NOMO-1 treated with DMSO at 0.1 percent for 48 hours (cell line): ENCODE measurements at regions not wholly inside any gene's neighbourhood (a gene's known extent, or its start where the extent isn't known, plus 50 kb on each side); places are given as distances from the start of the nearest gene placed in this dataset.
A peak's percentile ranks its signal among the peaks of the same experiment; 100 is the strongest.
"Not testable (repeated sequence)": the region's sequence is repeated elsewhere in the genome, so short reads cannot be mapped to it uniquely, and the experiment has no call there.

Experiments
- DNase-seq: peaks from one replicate; lab custom pipeline; 2025; ENCODE audit not compliant: unreplicated experiment; lab: John Stamatoyannopoulos, UW

DNA sequence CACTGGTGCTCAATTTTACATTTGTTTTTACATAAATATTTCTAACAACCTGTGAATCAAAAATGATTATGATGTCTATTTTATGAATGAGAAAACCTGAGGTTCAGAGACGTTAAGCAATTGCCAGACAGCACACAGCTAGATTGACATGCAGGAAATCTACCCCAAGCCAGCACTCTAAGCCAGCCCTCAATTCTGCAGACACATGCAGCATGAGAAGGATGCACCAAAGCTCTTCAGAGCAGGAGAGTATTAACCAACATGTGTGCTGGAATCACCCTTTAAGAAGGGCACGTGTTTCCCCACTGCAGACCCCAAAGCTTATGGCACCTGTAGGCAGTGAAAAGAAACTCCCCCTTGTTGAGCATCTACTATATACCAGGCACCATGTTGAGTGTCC is 126.1 kb upstream of the ARHGEF3 start:
- DNase-seq, result no peak

DNA sequence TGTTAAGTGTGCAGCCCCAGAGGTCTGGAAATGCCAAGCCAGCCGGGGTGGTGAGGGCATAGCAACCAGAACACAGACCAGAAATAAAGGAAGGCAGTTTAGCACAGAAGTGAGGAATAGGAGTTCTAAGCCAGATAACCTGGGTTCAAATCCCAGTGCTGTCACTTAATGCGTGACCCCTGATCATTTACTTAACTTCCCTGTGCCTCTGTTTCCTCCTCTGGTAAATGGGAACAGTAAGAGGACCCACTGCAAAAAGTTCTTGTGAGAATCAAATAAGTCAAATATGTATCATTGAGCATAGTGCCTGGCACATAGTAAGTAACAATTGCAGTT is 125.2 kb upstream of the ARHGEF3 start:
- DNase-seq, result no peak

DNA sequence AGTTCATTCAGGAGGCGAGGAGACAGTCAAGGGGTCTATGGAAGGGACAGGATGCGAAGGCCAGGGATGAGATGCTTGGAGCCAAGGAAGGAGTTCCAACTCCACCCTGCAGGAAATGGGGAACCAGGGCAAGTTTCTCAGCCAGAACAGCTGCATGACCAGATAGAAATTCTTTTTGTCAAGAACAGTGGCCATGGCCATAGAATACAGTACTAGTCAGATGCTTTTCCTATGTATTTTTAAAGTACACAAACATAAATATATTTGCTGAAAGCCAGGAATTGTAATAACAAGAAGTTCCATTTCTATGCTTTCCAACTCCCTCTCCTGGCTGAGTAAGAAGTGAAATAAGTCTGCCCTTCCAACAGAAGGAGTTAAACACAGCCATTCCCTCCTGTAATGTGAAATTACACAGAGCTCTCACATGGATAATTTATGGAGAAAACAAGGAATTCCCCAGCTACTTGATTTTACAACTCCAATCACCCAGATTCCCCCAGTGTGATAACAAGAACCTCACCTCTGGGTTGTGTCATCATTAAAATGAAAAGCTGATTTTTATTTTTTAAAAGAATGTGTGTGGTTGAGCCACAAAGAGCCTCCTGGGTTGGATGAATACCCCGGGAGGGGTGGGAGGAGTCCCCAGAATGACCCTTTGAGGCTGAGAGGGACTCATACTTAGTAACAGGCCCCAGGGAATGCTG is 124.6 kb upstream of the ARHGEF3 start:
- DNase-seq, result no peak

- DNase-seq, result not testable (repeated sequence)
These were observed 123.0 kb upstream of the ARHGEF3 start for GRCh38 chr3:56924700-56925099.

DNA sequence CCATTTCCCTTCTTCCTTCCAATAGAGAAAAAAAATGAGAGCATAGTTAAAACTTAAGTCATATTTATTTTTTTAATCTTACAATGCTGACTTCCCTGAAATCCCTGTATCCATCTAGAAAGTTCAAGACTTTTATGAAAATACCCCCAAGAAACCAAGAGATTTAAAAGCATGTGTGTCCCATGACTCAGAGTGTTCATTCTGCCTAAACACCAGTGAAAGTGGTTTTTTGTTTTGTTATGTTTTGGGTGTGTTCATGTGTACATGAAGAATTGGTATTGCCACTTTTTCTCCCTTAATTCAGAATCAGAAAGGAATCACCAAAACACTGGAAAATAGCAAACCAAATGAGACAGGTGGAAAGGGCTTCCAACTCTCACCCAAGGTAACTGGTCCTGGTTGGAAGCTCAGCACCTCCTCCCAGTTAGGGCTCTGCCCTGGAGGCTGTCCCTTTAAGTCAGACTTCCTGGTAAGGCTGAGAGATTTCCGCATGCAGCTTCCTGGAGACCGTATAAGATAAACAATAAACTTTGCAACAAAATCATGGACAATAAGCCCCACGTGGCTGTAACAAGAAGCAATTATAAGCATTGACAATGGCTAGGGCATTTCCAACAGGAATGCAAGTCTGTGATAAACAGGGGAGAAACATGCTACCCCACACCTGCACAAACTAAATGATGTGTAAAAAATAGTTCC is 121.9 kb upstream of the ARHGEF3 start:
- peak; percentile 44 for DNase-seq

- DNase-seq, result peak; percentile 22
These were observed 120.1 kb upstream of the ARHGEF3 start for GRCh38 chr3:56921573-56922453.

- DNase-seq, result no peak
These were observed 118.0 kb upstream of the ARHGEF3 start for GRCh38 chr3:56919797-56920195.

DNA sequence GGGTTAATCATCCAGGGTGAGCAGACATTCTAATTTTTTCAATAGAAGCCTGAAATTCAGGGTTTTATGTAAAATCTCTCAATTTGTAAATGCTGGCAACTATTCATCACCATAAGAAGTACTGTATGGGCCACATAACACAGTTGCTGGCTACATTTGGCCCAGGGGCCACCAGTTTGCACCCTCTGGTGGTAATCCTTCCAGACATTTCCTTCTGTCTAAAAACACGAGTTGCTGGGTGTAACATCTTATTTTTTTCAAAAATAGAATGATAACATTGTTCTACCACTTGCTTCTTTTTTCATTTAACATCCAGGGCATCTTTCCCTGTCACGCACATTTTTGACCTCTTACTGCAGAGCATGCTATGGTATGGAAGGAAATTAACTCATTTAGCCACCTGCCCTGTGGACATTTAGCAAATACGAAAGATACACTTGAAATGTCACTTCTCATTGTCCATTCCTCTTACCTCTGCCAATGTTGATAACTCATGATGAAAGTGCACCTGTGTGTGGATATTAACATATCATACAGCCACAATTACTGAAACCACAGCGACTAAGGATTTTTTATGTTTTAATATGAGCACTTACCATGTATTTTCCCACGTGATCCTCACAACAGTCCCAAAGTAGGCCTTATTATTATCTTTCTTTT is 117.5 kb upstream of the ARHGEF3 start:
- DNase-seq, result no peak

DNA sequence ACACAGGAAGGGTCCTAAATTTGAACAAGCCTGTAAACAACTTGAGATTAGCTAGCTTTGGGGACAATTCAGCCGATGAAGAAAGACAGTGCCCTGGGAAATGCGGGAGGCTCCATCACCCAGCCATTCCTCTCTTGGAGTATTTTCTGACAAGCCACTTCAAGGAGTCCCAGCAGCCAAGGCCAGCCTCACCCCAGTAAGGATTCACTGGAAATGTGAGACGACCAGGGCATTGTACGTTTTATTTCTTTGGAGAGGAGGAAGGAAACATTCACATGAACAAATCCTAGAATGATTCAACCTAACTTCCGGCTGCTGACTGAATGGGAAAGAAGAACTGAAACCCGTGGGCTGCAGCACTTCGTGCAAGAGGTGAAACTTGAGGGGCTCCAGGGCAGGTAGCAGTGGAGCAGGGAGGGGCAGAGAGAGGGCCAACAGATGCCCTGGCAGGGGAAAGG is 116.4 kb upstream of the ARHGEF3 start:
- DNase-seq, result peak; percentile 80

- peak; percentile 26 for DNase-seq
These were observed 115.8 kb upstream of the ARHGEF3 start for GRCh38 chr3:56917361-56918110.

- no peak for DNase-seq
These were observed 115.1 kb upstream of the ARHGEF3 start for GRCh38 chr3:56916716-56917360.

- peak; percentile 77 for DNase-seq
These were observed 114.3 kb upstream of the ARHGEF3 start for GRCh38 chr3:56915966-56916586.

- no peak for DNase-seq
These were observed 112.9 kb upstream of the ARHGEF3 start for GRCh38 chr3:56914646-56915045.

- DNase-seq, result no peak
These were observed 109.6 kb upstream of the ARHGEF3 start for GRCh38 chr3:56911363-56911762.

GRCh38 chr3:56909349-56909748 is 107.6 kb upstream of the ARHGEF3 start:
- DNase-seq, result no peak

GRCh38 chr3:56908004-56908403 is 106.3 kb upstream of the ARHGEF3 start:
- no peak for DNase-seq

DNA sequence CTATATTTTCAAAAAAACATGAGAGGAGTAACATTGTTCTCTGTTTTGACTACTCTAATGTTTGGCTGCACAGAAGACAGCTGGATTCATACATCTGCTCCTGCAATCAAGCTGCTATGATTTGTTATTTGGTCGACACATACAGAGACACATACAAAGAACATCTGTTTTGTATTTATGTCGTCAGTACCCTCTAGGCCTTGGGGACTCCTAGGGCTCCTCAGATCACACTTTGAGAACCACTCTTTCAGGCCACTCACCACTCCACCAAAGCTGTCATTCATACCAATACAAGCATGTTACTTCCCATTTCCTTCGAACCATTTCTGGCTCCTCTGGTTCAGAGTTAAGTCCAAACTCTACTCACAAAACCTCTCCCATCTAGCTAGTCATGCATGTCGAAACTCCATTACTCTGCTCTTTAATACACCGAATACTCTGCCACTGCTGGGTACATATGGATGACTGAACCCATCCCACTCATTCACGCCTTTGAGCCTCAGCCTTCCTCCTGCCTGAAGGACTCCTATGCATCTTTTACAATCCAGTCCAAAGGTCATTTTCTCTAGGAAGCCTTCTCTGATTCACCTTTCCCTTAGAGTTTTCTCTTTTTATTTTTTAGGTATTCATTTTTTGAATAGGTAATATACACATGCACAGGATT is 102.9 kb upstream of the ARHGEF3 start:
- no peak for DNase-seq

DNA sequence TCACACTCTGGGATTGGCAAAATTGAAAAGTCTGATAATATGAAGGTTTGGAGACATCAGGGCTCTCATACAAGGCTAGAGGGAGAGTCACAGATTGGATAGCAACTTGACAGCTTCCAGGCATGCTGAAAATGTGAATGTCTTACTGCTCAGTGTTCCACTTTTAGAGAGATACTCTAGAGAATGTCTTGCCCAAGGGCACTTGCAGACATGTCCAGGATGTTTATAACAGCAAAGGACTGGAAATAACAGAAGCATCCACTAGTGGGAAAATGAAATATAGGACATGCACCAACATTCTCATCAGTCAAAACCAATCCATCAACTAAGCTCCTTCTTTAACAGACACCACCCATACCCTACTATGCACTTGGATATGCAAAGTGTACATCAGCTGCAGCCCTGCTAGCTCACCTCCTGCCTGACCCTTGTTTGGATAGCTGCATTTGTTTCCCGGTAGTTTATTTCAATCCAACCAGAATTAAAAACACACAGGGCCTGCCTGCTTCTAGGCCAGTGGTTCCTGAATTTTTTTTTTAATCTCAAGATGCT is 101.6 kb upstream of the ARHGEF3 start:
- no peak for DNase-seq
